Kidney capillary endothelial cell (primary cell): ENCODE measurements at regions not wholly inside any gene's neighbourhood (a gene's known extent, or its start where the extent isn't known, plus 50 kb on each side); places are given as distances from the start of the nearest gene placed in this dataset.

Experiments used
- DNase-seq: peaks from one replicate; pipeline ENCODE4 v3.0.0-alpha.2; 2018; ENCODE audit warnings: low spot score

GRCh38 chr2:57834666-57835065, 211.9 kb upstream of the VRK2 start:
- no peak for DNase-seq

DNA sequence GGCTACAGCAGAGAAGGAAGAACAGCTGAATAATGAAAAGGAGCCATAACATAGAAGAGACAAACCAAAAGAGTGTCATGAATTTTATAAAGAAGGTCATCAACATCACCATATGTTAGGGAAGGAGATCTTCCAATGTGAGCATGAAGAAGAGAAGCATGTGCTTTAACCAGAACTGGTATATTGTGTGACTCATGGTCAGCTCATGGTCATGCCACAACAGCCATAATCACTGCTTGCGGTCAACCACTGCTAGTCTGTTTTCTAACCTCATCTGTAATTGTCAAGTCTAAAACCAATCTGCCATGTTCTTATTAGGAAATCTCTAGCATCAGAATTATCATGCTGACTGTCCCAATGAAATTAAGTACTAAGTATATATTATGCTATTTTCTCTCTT, 204.1 kb upstream of the VRK2 start:
- no peak for DNase-seq

DNA sequence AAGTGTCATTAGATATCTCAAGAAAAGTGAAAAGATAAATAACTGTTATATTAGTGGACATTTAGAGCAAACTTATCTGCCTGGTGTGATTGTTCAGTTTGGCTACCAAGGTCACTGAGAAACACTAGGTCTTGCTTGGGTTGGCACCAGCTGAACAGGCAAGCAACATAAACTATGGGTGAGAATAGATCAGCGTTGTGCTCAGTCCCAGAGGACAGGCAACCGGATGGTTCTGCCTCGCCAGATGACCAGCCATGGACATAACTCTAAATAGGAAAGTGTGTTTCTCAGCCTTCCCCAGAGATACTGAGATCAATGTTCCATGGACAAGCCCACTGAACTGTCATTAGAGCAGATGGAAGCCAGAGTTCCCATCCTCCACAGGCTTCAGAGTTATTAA, 203.4 kb upstream of the VRK2 start:
- no peak for DNase-seq

DNA sequence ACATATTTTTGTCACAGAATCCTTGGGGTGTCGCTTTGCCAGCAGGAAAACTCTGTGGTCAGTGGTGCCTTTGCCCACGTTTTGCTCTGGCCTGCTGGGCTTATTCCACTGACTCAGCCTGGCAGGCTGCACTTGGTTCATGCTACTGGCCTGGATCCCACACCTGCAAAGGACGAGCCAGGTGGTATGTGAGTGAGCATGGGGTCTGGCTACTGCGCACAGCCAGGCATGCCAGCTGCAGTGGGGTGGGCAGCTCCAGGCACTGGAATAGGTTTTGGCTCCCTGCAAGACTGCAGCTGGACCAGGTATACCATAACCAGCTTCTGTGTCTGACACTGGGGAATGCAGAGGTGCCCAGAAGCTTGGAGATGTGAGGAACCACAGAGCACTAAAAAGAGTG, 197.9 kb upstream of the VRK2 start:
- no peak for DNase-seq

- DNase-seq: no peak
Measured at GRCh38 chr2:57849843-57850242, 196.8 kb upstream of the VRK2 start.

DNA sequence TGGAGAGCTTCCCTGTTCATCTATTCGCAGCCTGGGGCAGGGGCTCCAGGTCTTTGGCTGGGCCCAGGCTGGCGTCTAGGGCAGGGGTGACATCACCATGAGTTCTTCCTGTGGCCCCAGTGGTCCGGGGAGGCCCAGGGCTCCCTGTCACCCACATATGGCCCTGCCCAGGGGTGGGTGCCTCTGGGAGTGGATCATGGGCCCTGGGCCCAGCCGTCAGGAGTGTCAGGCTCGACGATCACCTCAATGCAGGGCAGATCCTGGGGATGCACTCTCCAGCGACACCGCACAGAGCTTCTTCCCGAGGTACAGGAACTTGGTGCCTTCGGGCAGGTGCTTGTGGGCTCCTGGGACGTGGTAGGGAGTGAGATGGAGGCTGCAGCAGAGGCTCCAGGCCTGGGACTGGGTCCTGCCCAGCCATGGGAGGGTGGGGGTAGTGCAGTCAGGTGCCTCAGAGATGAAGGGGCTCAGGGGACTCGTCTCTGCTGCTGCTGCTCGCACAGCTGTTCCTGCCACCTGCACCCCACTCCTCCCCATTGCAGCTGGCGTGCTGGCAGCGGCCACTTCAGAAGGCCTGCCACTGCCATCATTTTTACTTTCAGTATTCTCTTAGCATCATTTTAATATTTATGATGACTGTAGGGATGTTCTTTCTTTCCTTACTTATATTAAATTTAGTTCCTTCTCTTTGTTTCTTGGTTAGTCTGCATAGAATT, 196.0 kb upstream of the VRK2 start:
- no peak for DNase-seq

- no peak for DNase-seq
Measured at GRCh38 chr2:57855212-57855611, 191.4 kb upstream of the VRK2 start.

DNA sequence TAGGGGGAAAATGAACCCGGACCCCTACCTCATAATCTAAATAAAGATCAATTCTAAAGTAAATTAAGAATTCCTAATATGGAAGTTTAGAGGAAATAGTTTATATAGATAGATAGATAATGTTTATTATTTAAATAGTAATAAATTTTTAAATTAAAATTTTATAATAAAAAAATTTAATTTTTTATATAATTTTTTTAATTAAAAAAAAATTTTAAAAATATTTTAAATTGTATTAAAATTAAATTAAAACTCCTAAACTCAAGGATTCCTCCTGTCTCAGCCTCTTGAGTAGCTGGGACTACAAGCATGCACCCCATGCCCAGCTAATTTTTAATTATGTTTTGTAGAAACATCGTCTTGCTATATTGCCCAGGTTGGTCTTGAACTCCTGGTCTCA, 186.9 kb upstream of the VRK2 start:
- no peak for DNase-seq

DNA sequence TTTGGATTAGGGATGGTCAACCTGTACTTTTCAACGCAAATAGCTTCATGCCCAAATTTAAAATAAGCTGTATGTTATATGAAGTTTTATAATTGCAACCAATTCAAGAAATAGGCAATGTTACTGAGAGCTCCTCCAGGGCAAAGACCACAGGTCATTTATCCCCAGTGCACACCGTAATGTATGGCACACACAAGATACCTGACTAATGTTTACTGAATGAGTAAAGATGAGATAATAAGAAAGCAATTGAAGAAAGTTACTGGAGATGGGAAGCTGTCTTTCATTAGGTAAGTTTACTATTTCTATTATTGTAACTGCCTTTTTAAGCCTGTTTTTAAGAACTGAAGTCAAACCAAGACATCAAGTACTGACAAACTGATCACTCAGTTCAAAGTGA, 184.5 kb upstream of the VRK2 start:
- no peak for DNase-seq

GRCh38 chr2:57862727-57863126, 183.9 kb upstream of the VRK2 start:
- DNase-seq: no peak

GRCh38 chr2:57864926-57865325, 181.7 kb upstream of the VRK2 start:
- no peak for DNase-seq

- no peak for DNase-seq
Measured at GRCh38 chr2:57867730-57868129, 178.9 kb upstream of the VRK2 start.

GRCh38 chr2:57868619-57869139, 177.9 kb upstream of the VRK2 start:
- no peak for DNase-seq

- DNase-seq: no peak
Measured at GRCh38 chr2:57869758-57870344, 176.8 kb upstream of the VRK2 start.

DNA sequence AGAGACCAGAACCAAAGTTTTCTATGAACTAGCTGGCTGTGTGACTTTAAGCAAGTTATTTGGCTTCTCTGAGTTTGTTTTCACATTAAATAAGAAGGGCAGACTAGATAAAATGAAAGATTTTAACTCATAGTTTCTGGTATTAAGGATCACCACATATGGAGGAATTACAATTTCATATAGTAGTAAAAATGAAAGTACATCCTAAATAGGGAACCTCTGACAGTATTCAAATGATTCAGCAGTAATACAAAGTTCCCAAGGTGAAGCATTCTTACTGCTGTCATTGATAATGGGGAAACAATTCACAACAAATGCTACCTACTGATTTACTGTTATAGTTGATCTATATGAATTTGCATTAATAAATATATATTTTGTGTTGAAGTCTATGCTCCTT, 170.3 kb upstream of the VRK2 start:
- no peak for DNase-seq

DNA sequence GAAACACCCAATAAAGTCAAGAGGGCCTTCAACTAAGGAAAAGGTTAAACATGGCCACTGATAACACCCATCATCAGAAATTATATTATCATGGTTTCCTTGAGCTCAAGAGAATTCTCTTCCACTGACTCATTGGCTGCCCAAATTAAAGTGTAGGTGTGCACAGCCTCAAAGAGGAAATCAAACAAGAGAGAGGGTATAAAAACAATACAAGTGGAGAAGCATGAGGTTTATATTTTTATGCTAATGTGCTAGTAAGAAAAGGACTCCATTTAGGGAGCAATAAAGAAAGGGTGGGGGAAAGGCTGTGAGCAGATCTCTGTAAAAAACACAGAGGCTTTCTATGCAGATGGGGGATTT, 168.8 kb upstream of the VRK2 start:
- DNase-seq: no peak

- DNase-seq: no peak
Measured at GRCh38 chr2:57878171-57878865, 168.3 kb upstream of the VRK2 start.

DNA sequence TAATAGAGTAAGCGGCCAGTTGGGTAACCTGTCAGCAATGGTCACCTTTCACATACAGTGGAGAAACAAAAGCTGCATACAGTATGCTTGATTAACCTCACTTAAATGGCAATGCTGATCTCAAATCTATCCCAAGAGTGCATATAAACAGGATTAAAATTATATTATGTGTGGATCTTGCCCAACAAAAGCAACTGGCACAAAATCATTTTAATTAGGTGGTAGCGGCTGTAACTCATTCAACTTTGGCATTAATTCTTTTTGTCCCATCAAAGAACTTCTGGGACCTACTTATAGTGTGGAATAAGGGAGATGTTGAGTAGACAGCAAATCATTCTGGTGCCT, 167.8 kb upstream of the VRK2 start:
- no peak for DNase-seq

- DNase-seq: no peak
Measured at GRCh38 chr2:57880446-57880845, 166.2 kb upstream of the VRK2 start.

- DNase-seq: no peak
Measured at GRCh38 chr2:57880967-57881366, 165.6 kb upstream of the VRK2 start.

GRCh38 chr2:57881998-57882888, 164.4 kb upstream of the VRK2 start:
- DNase-seq: no peak

GRCh38 chr2:57882895-57883515, 163.6 kb upstream of the VRK2 start:
- DNase-seq: no peak
